ENCODE measurements at regions not wholly inside any gene's neighbourhood (a gene's known extent, or its start where the extent isn't known, plus 50 kb on each side); places are given as distances from the start of the nearest gene placed in this dataset.

- Histone ChIP-seq H3K9ac (ENCODE audit: low read depth, low read length) (no peak overlapping the region), H4K20me1 (ENCODE audit: insufficient read depth, low read length) (no peaks in the 10 kb centered on the region; the same call in 1 of the 2 replicates), H3K9me1 (ENCODE audit: insufficient read depth, low read length) (no peaks in the 10 kb centered on the region), H3K4me2 (ENCODE audit: low read depth, low read length) (no peak overlapping the region), H3K27me3 (ENCODE audit: control insufficient read depth, insufficient read depth, low read length) (peaks cover 32% of the 10 kb centered on the region), H3K18ac (ENCODE audit: low read depth, low read length) (no peak overlapping the region), H3K27ac (ENCODE audit: insufficient read depth, low read length) (no peak overlapping the region), H3K4ac (ENCODE audit: low read depth, low read length) (no peak overlapping the region), H2BK120ac (ENCODE audit: low read depth, low read length) (no peak overlapping the region), H3K79me1 (ENCODE audit: low read depth in 1 of 2, low read length in 2 of 2) (no peaks in the 10 kb centered on the region), H3K56ac (ENCODE audit: extremely low read depth, insufficient read depth, low read length) (no peak overlapping the region), H3K23ac (ENCODE audit: low read depth, low read length) (no peak overlapping the region), H2AFZ (replicated peaks; ENCODE audit: low read length, poor library complexity) (no peak overlapping the region), H2BK20ac (ENCODE audit: low read depth, low read length) (no peak overlapping the region), H3K9me3 (ENCODE audit: control insufficient read depth, insufficient read depth, low read length) (no peaks in the 10 kb centered on the region), H3K4me3 (ENCODE audit: insufficient read depth, low read depth, low read length) (no peak overlapping the region), H4K5ac (ENCODE audit: low read depth, low read length) (no peak overlapping the region), H4K8ac (ENCODE audit: low read depth in 2 of 2, low read length in 2 of 2) (no peak overlapping the region), H2AK9ac (replicated peaks; ENCODE audit: low read depth, low read length, poor library complexity) (no peak overlapping the region), H2BK15ac (ENCODE audit: low read depth, low read length) (no peak overlapping the region), H2AK5ac (ENCODE audit: low read depth, low read length) (no peak overlapping the region), H3K4me1 (ENCODE audit: control insufficient read depth, insufficient read depth, low read length) (no peaks in the 10 kb centered on the region), H3K36me3 (ENCODE audit: control insufficient read depth, insufficient read depth, low read length) (no peaks in the 10 kb centered on the region), H3K14ac (replicated peaks; ENCODE audit: low read depth, low read length) (no peak overlapping the region), H4K91ac (ENCODE audit: insufficient read depth, low read depth, low read length) (no peak overlapping the region), H2BK5ac (ENCODE audit: low read depth, low read length, poor library complexity, severe bottlenecking) (no peak overlapping the region)
- TF ChIP-seq RAD21 (IDR thresholded peaks at IDR 0.05; ENCODE audit: low read length) (no peak), CEBPB (IDR thresholded peaks at IDR 0.05; ENCODE audit: low read depth, low read length) (no peak), BHLHE40 (IDR thresholded peaks at IDR 0.05; ENCODE audit: low read depth, low read length) (no peak), RCOR1 (IDR thresholded peaks at IDR 0.05; ENCODE audit: insufficient replicate concordance, low read length) (no peak), POLR2A (IDR thresholded peaks at IDR 0.05; ENCODE audit: low read depth, low read length) (no peak), USF2 (IDR thresholded peaks at IDR 0.05; ENCODE audit: low read depth, low read length) (no peak), CHD1 (IDR thresholded peaks at IDR 0.05; ENCODE audit: low read depth, low read length) (no peak), MXI1 (IDR thresholded peaks at IDR 0.05; ENCODE audit: borderline replicate concordance, low read depth, low read length) (no peak), FOS (IDR thresholded peaks at IDR 0.05; ENCODE audit: low read depth, low read length) (no peak), RFX5 (IDR thresholded peaks at IDR 0.05; ENCODE audit: low read depth, low read length) (no peak), CTCF (conservative IDR thresholded peaks at IDR 0.05; ENCODE audit: low read depth, low read length) (no peak)
- in situ Hi-C loops (cut with MboI; ENCODE audit: low sequenced_read_pairs): no loop called here
- intact Hi-C loops (cut with micrococcal nuclease): no loop called here
- ChIA-PET POLR2A (ENCODE audit: unreplicated experiment) (no interaction called here), CTCF (no interaction called here)
- ATAC-seq (ENCODE audit: low read depth) (no peak), DNase-seq (no peak)
- dilution Hi-C loops (cut with HindIII; ENCODE audit: low sequenced_read_pairs, unreplicated experiment): no loop called here
- 80% methylated on average over 1 of the region's 5 CpGs; no CpG with 5 or more reads in 1 of the 2 experiments for WGBS, 2 experiments (ENCODE audit: extremely low coverage in 2 of 2, insufficient read length in 1 of 2)
- no TSS peak for BruUV-seq (replicated peaks)
Observed at GRCh38 chr11:119804698-119805097, 75.7 kb upstream of the NECTIN1 start.

All from IMR-90 (cell line).